Trophoblast cell (in vitro differentiated cells and primary cell): ENCODE measurements at regions not wholly inside any gene's neighbourhood (a gene's known extent, or its start where the extent isn't known, plus 50 kb on each side); places are given as distances from the start of the nearest gene placed in this dataset.

Experiments used
- DNase-seq, 2 donors: peaks; one replicate each; pipeline ENCODE4 v3.0.0-alpha.2; 2016
- H2AFZ ChIP-seq: 2 replicates; pipeline ENCODE4 v1.6.1; 2013; ENCODE audit warnings: low read length, moderate library complexity, mild to moderate bottlenecking; ENCODE audit not compliant: insufficient read depth, poor library complexity
- H2AK5ac ChIP-seq: 2 replicates; pipeline ENCODE4 v1.6.1; 2013; ENCODE audit warnings: mild to moderate bottlenecking, low read length
- H2BK120ac ChIP-seq: 2 replicates; pipeline ENCODE4 v1.6.1; 2013; ENCODE audit warnings: low read length, mild to moderate bottlenecking, moderate library complexity; ENCODE audit not compliant: insufficient read depth, poor library complexity
- H2BK12ac ChIP-seq: 2 replicates; pipeline ENCODE4 v1.6.1; 2013; ENCODE audit warnings: mild to moderate bottlenecking, low read length, moderate library complexity
- H2BK5ac ChIP-seq: 2 replicates; pipeline ENCODE4 v1.6.1; 2013; ENCODE audit warnings: low read length, low read depth, moderate library complexity, mild to moderate bottlenecking; ENCODE audit not compliant: poor library complexity
- H3K14ac ChIP-seq: 2 replicates; pipeline ENCODE4 v1.6.1; 2013; ENCODE audit warnings: mild to moderate bottlenecking, low read length
- H3K18ac ChIP-seq: 2 replicates; pipeline ENCODE4 v1.6.1; 2013; ENCODE audit warnings: mild to moderate bottlenecking, low read length
- H3K23ac ChIP-seq: 2 replicates; pipeline ENCODE4 v1.6.1; 2013; ENCODE audit warnings: low read length
- H3K27ac ChIP-seq: 2 replicates; pipeline ENCODE4 v1.5.1; 2013; ENCODE audit warnings: low read depth, mild to moderate bottlenecking, inconsistent platforms, low read length, moderate library complexity
- H3K27me3 ChIP-seq: 2 replicates; pipeline ENCODE4 v1.6.1; 2013; ENCODE audit warnings: inconsistent platforms, mild to moderate bottlenecking, low read length, moderate library complexity; ENCODE audit not compliant: insufficient read depth
- H3K36me3 ChIP-seq, 2 experiments: 1 replicate in 1 of 2; 2 replicates in 1 of 2; pipeline ENCODE4 v1.6.1; 2013; ENCODE audit warnings: low read length in 2 of 2, mild to moderate bottlenecking in 2 of 2, moderate library complexity in 1 of 2; ENCODE audit not compliant: insufficient read depth in 2 of 2, control insufficient read depth in 1 of 2
- H3K4ac ChIP-seq: 2 replicates; pipeline ENCODE4 v1.6.1; 2013; ENCODE audit warnings: low read depth, mild to moderate bottlenecking, low read length, moderate library complexity
- H3K4me1 ChIP-seq, 2 experiments: 1 replicate in 1 of 2; 2 replicates in 1 of 2; pipeline ENCODE4 v1.6.1; 2013; ENCODE audit warnings: low read length in 2 of 2, mild to moderate bottlenecking in 2 of 2, moderate library complexity in 1 of 2; ENCODE audit not compliant: insufficient read depth in 2 of 2, control insufficient read depth in 1 of 2
- H3K4me2 ChIP-seq: 2 replicates; pipeline ENCODE4 v1.6.1; 2013; ENCODE audit warnings: inconsistent platforms, mild to moderate bottlenecking, low read length, moderate library complexity
- H3K4me3 ChIP-seq: 2 replicates; pipeline ENCODE4 v1.5.1; 2013; ENCODE audit warnings: mild to moderate bottlenecking, low read depth, low read length, inconsistent platforms
- H3K79me1 ChIP-seq: one replicate; pipeline ENCODE4 v1.6.1; 2013; ENCODE audit warnings: low read length
- H3K79me2 ChIP-seq: 2 replicates; pipeline ENCODE4 v1.6.1; 2013; ENCODE audit warnings: low read length, mild to moderate bottlenecking; ENCODE audit not compliant: control insufficient read depth, insufficient read depth, poor library complexity
- H3K9ac ChIP-seq: 2 replicates; pipeline ENCODE4 v1.6.1; 2013; ENCODE audit warnings: mild to moderate bottlenecking, low read length
- H3K9me3 ChIP-seq: 2 replicates; pipeline ENCODE4 v1.6.1; 2013; ENCODE audit warnings: low read depth, mild to moderate bottlenecking, control low read depth, inconsistent platforms, low read length; ENCODE audit not compliant: insufficient read depth
- H4K12ac ChIP-seq: 2 replicates; pipeline ENCODE4 v1.6.1; 2013; ENCODE audit warnings: low read depth, mild to moderate bottlenecking, low read length, moderate library complexity
- H4K8ac ChIP-seq: 2 replicates; pipeline ENCODE4 v1.6.1; 2013; ENCODE audit warnings: low read depth, mild to moderate bottlenecking, low read length, moderate library complexity
- H4K91ac ChIP-seq: one replicate; pipeline ENCODE4 v1.6.1; 2013; ENCODE audit warnings: low read depth, mild to moderate bottlenecking, low read length, moderate library complexity
- WGBS: extraction: QIAGEN DNeasy Blood & Tissue Kit; methylation state at CpG from one replicate; pipeline ENCODE4 v1.1.7; 2013; ENCODE audit warnings: missing lambda C conversion rate; ENCODE audit not compliant: insufficient read length, insufficient coverage; ENCODE audit errors: extremely low coverage; 5-methylcytosine and 5-hydroxymethylcytosine counted together

- Histone ChIP-seq H4K91ac (no peak overlapping the region), H4K8ac (no peak overlapping the region), H3K23ac (no peak overlapping the region), H3K4me3 (no peak overlapping the region), H3K36me3 (no peaks in the 10 kb centered on the region), H3K27ac (peak overlapping the region; percentile 19), H2AFZ (no peak overlapping the region), H3K4me1 (no peaks in the 10 kb centered on the region), H3K4me2 (no peak overlapping the region), H3K79me1 (no peaks in the 10 kb centered on the region), H2AK5ac (no peak overlapping the region), H3K79me2 (no peaks in the 10 kb centered on the region), H3K27me3 (no peaks in the 10 kb centered on the region), H2BK12ac (no peak overlapping the region), H3K18ac (no peak overlapping the region), H3K9ac (no peak overlapping the region), H2BK5ac (no peak overlapping the region), H4K12ac (no peak overlapping the region), H3K9me3 (no peaks in the 10 kb centered on the region), H2BK120ac (no peak overlapping the region), H3K14ac (no peak overlapping the region), H3K4ac (no peak overlapping the region)
- no CpG with 5 or more reads among the region's 3 CpGs for WGBS
- DNase-seq = no peak
Measured at GRCh38 chr12:87923361-87923760, 105.8 kb downstream of the C12orf50 start.

- Histone ChIP-seq H3K79me1 (no peaks in the 10 kb centered on the region), H3K4ac (no peak overlapping the region), H2AFZ (no peak overlapping the region), H3K4me2 (no peak overlapping the region), H2AK5ac (no peak overlapping the region), H3K14ac (no peak overlapping the region), H3K9ac (no peak overlapping the region), H2BK120ac (no peak overlapping the region), H2BK12ac (no peak overlapping the region), H2BK5ac (no peak overlapping the region), H4K12ac (no peak overlapping the region), H3K18ac (no peak overlapping the region), H3K27me3 (no peaks in the 10 kb centered on the region), H3K79me2 (no peaks in the 10 kb centered on the region), H3K27ac (no peak overlapping the region), H4K91ac (no peak overlapping the region), H3K23ac (no peak overlapping the region), H3K36me3 (no peaks in the 10 kb centered on the region), H3K4me1 (no peaks in the 10 kb centered on the region), H3K4me3 (no peak overlapping the region), H3K9me3 (no peaks in the 10 kb centered on the region), H4K8ac (no peak overlapping the region)
- no CpG with 5 or more reads among the region's 2 CpGs for WGBS
- no peak for DNase-seq
Measured at GRCh38 chr12:87922736-87923135, 106.5 kb downstream of the C12orf50 start.

GRCh38 chr12:87921621-87922020 is 107.6 kb downstream of the C12orf50 start:
- no peak overlapping the region for H2BK5ac ChIP-seq
- H3K9ac ChIP-seq = no peak overlapping the region
- no peaks in the 10 kb centered on the region for H3K4me1 ChIP-seq
- no peak overlapping the region for H4K8ac ChIP-seq
- H3K9me3 ChIP-seq = no peaks in the 10 kb centered on the region
- H3K23ac ChIP-seq = no peak overlapping the region
- no peak overlapping the region for H3K4ac ChIP-seq
- H3K79me1 ChIP-seq = no peaks in the 10 kb centered on the region
- WGBS = no CpG with 5 or more reads among the region's 4 CpGs
- H4K91ac ChIP-seq = no peak overlapping the region
- no peak overlapping the region for H2AFZ ChIP-seq
- no peak overlapping the region for H3K18ac ChIP-seq
- no peak overlapping the region for H2BK12ac ChIP-seq
- H2AK5ac ChIP-seq = no peak overlapping the region
- no peaks in the 10 kb centered on the region for H3K27me3 ChIP-seq
- H3K36me3 ChIP-seq = no peaks in the 10 kb centered on the region
- H3K4me3 ChIP-seq = no peak overlapping the region
- H3K27ac ChIP-seq = no peak overlapping the region
- DNase-seq = no peak
- H3K14ac ChIP-seq = no peak overlapping the region
- no peaks in the 10 kb centered on the region for H3K79me2 ChIP-seq
- no peak overlapping the region for H2BK120ac ChIP-seq
- H4K12ac ChIP-seq = no peak overlapping the region
- no peak overlapping the region for H3K4me2 ChIP-seq

DNA sequence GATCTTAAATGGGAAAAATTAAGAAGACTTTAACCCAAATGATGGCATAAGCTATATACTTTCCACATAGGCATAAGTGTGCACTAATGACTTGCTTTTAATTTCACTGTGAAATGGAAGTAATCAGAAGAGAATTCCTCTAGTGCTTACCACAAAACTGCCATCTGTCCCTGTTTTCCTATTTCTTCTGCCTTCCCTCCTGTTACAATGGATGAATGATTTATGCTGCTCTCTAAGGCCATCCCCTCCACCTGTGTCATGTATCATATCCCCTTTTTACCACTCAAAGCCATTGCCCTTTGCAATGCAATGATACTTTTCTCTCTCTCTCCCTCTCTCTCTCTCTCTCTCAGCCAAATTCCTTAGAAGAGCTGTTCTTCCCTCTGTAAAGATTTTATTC is 109.1 kb downstream of the C12orf50 start:
- H3K4me1 ChIP-seq = no peaks in the 10 kb centered on the region
- no peaks in the 10 kb centered on the region for H3K9me3 ChIP-seq
- H3K23ac ChIP-seq = no peak overlapping the region
- H3K4me3 ChIP-seq = no peak overlapping the region
- no peak overlapping the region for H4K91ac ChIP-seq
- no peak overlapping the region for H4K12ac ChIP-seq
- no peak overlapping the region for H3K18ac ChIP-seq
- no peak overlapping the region for H3K27ac ChIP-seq
- no peak overlapping the region for H3K14ac ChIP-seq
- H2AFZ ChIP-seq = no peak overlapping the region
- H3K4ac ChIP-seq = no peak overlapping the region
- DNase-seq = no peak
- H2BK5ac ChIP-seq = no peak overlapping the region
- no peak overlapping the region for H4K8ac ChIP-seq
- H3K4me2 ChIP-seq = no peak overlapping the region
- no peak overlapping the region for H3K9ac ChIP-seq
- no peaks in the 10 kb centered on the region for H3K27me3 ChIP-seq
- no peaks in the 10 kb centered on the region for H3K79me1 ChIP-seq
- no peak overlapping the region for H2AK5ac ChIP-seq
- no peak overlapping the region for H2BK120ac ChIP-seq
- no peaks in the 10 kb centered on the region for H3K79me2 ChIP-seq
- no peaks in the 10 kb centered on the region for H3K36me3 ChIP-seq
- no peak overlapping the region for H2BK12ac ChIP-seq

DNA sequence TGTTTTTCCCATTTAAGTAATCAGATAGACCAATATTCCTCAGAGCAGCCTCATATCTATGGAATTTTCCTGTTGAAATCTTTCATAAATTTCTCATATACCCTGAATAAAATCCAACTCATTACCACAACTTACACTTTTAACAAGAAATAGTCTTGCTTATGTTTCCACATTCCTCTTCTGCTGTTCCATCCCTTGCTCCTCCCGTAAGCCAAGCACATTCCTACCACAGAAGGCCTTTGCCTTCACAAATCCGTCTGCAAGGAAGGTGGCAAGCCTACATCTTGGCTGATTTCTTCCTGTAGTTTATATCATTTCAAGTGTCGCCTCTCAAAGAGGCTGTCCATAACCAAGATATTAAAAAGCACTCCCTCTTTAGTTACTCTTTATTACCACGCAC is 127.7 kb downstream of the C12orf50 start:
- H3K79me1 ChIP-seq = no peaks in the 10 kb centered on the region
- no CpG with 5 or more reads among the region's 4 CpGs for WGBS
- no peak overlapping the region for H2AFZ ChIP-seq
- no peak overlapping the region for H3K4me3 ChIP-seq
- H3K27me3 ChIP-seq = no peaks in the 10 kb centered on the region
- no peak overlapping the region for H4K91ac ChIP-seq
- H3K18ac ChIP-seq = no peak overlapping the region
- no peak overlapping the region for H2BK5ac ChIP-seq
- H2BK120ac ChIP-seq = no peak overlapping the region
- H4K12ac ChIP-seq = no peak overlapping the region
- no peak overlapping the region for H2AK5ac ChIP-seq
- no peaks in the 10 kb centered on the region for H3K36me3 ChIP-seq
- no peak for DNase-seq
- no peak overlapping the region for H4K8ac ChIP-seq
- no peak overlapping the region for H3K23ac ChIP-seq
- no peak overlapping the region for H3K4me2 ChIP-seq
- no peaks in the 10 kb centered on the region for H3K4me1 ChIP-seq
- no peak overlapping the region for H3K4ac ChIP-seq
- no peak overlapping the region for H3K14ac ChIP-seq
- H2BK12ac ChIP-seq = no peak overlapping the region
- H3K9me3 ChIP-seq = no peaks in the 10 kb centered on the region
- no peak overlapping the region for H3K9ac ChIP-seq
- H3K27ac ChIP-seq = no peak overlapping the region
- no peaks in the 10 kb centered on the region for H3K79me2 ChIP-seq
